GM10266 (cell line): ENCODE measurements at regions not wholly inside any gene's neighbourhood (a gene's known extent, or its start where the extent isn't known, plus 50 kb on each side); places are given as distances from the start of the nearest gene placed in this dataset.

Experiments
- DNase-seq: peaks from one replicate; pipeline ENCODE4 v3.0.0; 2012; ENCODE audit errors: extremely low spot score
- TF ChIP-seq, protein P1 (sequence below): IDR thresholded peaks from 2 replicates; pipeline ENCODE4 v1.5.1; 2012; ENCODE audit warnings: mild to moderate bottlenecking, low read depth; ENCODE audit not compliant: control insufficient read depth, insufficient read depth; ENCODE audit errors: missing control alignments

- TF ChIP-seq, protein P1, sequence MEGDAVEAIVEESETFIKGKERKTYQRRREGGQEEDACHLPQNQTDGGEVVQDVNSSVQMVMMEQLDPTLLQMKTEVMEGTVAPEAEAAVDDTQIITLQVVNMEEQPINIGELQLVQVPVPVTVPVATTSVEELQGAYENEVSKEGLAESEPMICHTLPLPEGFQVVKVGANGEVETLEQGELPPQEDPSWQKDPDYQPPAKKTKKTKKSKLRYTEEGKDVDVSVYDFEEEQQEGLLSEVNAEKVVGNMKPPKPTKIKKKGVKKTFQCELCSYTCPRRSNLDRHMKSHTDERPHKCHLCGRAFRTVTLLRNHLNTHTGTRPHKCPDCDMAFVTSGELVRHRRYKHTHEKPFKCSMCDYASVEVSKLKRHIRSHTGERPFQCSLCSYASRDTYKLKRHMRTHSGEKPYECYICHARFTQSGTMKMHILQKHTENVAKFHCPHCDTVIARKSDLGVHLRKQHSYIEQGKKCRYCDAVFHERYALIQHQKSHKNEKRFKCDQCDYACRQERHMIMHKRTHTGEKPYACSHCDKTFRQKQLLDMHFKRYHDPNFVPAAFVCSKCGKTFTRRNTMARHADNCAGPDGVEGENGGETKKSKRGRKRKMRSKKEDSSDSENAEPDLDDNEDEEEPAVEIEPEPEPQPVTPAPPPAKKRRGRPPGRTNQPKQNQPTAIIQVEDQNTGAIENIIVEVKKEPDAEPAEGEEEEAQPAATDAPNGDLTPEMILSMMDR, result no peak
- DNase-seq, result no peak
Observed at GRCh38 chr14:55766071-55766470, 186.1 kb downstream of the KTN1 start.

GRCh38 chr14:55767286-55767685 lies 187.3 kb downstream of the KTN1 start:
- no peak for DNase-seq
- TF ChIP-seq, protein P1, result no peak

GRCh38 chr14:55769877-55770276 lies 189.9 kb downstream of the KTN1 start:
- TF ChIP-seq, protein P1, result no peak

GRCh38 chr14:55771242-55771981 lies 191.4 kb downstream of the KTN1 start:
- DNase-seq, result no peak
- TF ChIP-seq, protein P1, result no peak

More at GRCh38 chr14:55769877-55770276, 189.9 kb downstream of the KTN1 start:
- DNase-seq, result no peak

- DNase-seq, result no peak
- TF ChIP-seq, protein P1, result no peak
Observed at GRCh38 chr14:55772486-55772885, 192.5 kb downstream of the KTN1 start.

DNA sequence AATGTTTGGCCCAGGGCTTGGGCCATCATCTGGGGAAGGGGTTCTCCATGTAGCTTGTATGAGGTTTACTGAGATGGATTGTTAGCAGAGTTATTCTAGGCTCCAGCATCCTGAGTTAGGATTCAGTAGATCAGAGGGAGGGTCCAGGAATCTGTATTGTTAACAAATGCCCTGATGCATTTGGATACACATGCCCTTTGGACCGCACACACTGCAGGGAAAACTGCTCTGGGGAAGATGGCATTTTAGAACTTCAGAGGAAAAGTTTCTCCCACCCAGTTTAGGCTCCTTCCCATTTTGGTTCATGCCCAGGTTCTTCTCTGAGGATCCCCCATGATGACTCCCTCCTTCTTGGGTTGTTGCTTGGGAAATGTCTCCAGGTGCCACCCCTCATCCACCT lies 193.3 kb downstream of the KTN1 start:
- TF ChIP-seq, protein P1, result no peak
- DNase-seq, result no peak

- TF ChIP-seq, protein P1, result no peak
- no peak for DNase-seq
Observed at GRCh38 chr14:55773984-55774545, 194.1 kb downstream of the KTN1 start.
